HG02938 (cell line): ENCODE measurements at regions not wholly inside any gene's neighbourhood (a gene's known extent, or its start where the extent isn't known, plus 50 kb on each side); places are given as distances from the start of the nearest gene placed in this dataset.
"Not testable (repeated sequence)": the region's sequence is repeated elsewhere in the genome, so short reads cannot be mapped to it uniquely, and the experiment has no call there.

Experiments
- ATAC-seq: cut with Tn5 transposase; IDR thresholded peaks from one replicate; pipeline ENCODE4 v1.9.1; 2021; ENCODE audit warnings: mild to moderate bottlenecking, moderate library complexity; ENCODE audit not compliant: unreplicated experiment

DNA sequence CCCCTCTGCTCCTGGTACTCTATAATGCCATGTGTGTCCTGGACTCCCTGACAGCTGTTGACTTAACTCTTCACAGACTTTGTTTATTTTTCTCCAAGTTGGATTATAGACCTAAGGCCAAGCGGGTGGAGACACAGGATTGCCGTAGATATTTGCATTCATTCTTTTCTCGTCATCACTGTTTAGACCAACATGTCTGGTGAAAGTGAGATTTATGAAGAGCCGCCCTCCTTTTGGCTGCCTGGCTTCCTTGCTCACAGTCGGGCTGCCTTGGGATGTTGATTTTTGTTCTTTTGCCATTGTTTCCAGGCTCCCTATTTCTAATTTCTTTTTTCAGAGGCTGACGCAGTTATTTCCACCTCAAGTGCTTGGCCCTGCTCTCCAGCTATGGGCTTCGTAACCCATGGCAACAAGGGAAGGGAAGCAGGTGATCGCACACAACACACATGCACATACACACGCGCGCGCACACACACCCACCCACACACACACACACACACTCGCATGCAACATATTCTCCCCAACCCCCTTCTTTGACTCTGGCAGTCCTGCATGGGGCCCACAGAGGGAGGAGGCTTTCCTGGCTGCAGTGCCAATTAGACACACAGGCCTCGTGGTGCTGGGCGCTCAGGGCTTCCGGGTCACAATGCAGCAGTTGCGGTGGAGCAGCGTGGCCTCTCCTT lies 296.5 kb downstream of the MTX2 start:
- no peak for ATAC-seq

DNA sequence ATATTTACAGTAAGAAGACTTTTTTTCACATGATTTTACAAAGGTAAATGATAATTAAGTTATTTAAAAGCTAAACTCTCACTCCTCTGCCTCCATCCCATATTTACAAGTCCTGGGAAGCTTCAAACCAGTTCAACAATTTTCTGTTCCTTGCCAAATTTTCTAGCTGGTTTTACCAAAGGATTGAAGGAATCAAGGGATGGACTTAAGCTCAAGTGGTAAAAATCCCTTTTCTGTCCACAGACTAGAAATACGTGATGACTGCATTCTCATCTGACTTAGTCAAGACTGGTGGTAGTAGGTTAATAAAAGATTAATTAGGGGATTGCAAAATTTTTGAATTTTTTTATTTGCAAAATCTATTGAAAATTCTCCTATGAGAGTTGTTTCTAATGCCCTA lies 297.3 kb downstream of the MTX2 start:
- ATAC-seq = no peak

GRCh38 chr2:176566961-176567360 lies 297.7 kb downstream of the MTX2 start:
- ATAC-seq = no peak

GRCh38 chr2:176567361-176567760 lies 298.1 kb downstream of the MTX2 start:
- no peak for ATAC-seq

- no peak for ATAC-seq
These were observed 300.3 kb downstream of the MTX2 start for GRCh38 chr2:176569574-176569973.

DNA sequence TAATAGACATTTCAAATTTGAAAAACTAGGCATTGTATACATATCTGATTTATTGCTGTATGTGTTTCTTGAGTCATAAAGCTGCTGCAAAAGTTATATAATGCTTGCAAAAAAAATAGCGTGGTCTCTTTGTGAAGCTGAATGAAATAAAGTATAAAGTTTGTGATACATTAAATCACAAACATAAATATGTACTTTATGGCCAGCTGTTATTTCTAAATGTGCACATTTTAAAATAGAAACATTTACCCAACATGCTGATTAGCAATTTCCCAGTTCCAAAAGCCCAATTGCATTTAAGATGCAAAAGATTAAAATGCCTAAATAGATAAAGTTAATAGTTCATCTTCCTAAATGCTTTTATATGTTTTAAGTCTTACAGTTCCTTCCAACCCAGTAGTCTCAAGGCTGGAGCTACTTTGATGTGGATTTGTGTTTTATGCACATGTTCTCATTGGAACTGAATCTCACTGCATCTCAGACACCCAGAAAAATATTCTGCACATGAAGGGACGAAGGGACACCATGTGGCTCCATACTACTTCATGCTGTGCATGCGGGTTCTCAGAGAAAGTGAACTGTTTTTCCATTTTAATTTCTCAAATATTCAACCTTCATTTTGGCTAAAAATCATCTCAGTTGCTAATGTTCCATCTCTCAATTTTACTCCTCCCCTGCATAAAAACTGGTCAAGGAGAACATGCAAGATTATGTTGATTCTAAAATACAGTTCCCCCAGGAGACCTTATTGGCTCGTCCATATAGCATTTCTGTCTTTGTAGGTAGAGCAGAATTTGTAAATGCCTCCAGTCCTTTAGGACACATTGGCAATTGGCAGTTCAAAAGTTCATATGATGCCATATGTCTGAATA lies 304.6 kb downstream of the MTX2 start:
- ATAC-seq = no peak

- no peak for ATAC-seq
These were observed 305.4 kb downstream of the MTX2 start for GRCh38 chr2:176574484-176575236.

- no peak for ATAC-seq
These were observed 306.0 kb downstream of the MTX2 start for GRCh38 chr2:176575237-176575744.

DNA sequence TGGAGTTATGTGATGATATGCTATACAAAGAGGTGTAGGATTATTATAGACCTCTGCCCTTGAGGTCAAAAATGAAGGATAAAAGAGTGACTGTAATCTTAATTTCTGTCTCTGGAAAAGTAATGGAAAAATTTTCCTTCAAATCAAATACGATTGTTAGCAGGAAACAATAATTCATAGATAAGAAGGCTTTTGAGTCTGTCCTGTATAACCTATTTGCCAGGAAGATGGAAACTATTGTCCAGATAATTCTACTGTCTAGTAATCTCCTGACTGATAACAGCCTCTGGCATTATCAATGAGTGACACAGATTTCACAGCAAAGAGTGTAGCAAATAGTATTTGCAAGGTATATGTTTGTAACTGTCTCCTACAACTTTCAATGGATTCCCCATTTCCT lies 307.8 kb downstream of the MTX2 start:
- ATAC-seq = no peak

- ATAC-seq = not testable (repeated sequence)
These were observed 309.1 kb downstream of the MTX2 start for GRCh38 chr2:176578292-176578691.

DNA sequence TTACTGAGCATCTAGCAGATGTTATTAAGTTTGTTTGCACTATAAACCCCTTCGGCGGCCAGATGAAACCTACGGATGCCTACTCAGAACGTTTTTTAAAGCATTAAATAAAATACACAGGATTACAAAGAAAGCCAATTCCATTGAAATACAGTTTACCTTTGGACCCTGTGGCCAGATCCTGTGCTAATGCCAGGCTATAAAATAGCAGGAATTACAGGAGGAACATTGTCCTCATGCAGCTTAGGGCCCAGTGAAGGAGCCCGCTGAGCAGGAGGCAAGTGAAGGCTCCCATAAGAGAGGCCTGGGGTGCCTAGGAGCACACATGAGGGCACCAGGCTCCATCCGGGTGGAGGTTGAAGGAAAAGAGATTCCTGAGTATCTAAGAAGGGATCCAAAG lies 310.4 kb downstream of the MTX2 start:
- no peak for ATAC-seq

DNA sequence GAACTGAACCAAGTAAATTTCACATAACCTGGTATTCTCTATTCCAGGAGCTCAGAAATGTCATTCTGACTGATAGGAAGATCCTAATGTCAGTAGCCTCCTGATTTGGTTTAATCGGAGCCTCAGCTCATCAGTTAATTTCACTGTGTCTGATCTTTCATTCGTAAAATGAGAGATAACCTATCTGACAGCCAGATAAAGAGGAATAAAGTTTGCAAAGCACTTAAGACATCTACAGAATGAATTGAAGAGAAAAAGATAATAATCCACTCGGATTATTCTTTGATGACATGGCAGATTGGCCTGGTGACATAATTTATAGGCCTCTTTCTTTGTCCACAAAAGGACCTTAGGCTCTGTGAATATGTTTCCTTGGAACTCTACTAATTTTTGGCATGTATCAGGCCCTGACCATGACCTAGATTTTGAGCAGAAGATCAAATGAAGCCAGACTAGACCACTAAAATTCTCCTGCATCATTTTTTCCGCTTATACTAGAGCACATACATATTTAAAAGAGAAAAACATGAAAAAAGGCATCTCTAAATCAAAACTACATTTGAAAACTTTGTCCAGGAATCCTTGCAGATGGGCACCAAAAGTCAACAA lies 312.4 kb downstream of the MTX2 start:
- ATAC-seq = no peak

- no peak for ATAC-seq
These were observed 312.9 kb downstream of the MTX2 start for GRCh38 chr2:176582176-176582575.

DNA sequence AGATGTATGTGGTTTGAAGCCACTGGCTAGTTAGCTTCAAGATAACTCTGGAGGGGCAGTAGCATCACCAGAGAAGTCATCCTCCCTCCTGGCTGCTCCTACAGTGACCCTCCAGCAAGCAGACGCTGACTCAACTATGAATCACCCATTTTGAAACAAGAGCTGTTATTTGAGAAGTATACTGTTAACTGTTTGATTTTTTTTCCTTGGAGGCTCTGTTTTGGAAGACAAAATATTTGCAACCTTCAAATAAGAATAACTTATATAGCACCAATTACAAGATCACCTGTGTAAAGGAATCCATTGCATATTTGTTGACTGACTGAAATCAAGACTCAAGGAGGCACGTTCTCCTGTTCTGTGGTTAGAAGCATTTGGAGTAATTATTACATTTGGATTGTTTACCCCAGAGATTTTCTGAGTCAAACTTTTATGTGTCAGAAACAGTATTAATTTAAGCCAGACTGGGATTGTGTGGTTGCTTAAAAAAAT lies 313.8 kb downstream of the MTX2 start:
- ATAC-seq = no peak

GRCh38 chr2:176583607-176584006 lies 314.4 kb downstream of the MTX2 start:
- ATAC-seq = no peak

GRCh38 chr2:176584333-176584732 lies 315.1 kb downstream of the MTX2 start:
- no peak for ATAC-seq

- ATAC-seq = no peak
These were observed 316.0 kb downstream of the MTX2 start for GRCh38 chr2:176585291-176585690.

GRCh38 chr2:176585791-176586190 lies 316.5 kb downstream of the MTX2 start:
- ATAC-seq = no peak

- ATAC-seq = no peak
These were observed 320.0 kb downstream of the MTX2 start for GRCh38 chr2:176589287-176589686.

DNA sequence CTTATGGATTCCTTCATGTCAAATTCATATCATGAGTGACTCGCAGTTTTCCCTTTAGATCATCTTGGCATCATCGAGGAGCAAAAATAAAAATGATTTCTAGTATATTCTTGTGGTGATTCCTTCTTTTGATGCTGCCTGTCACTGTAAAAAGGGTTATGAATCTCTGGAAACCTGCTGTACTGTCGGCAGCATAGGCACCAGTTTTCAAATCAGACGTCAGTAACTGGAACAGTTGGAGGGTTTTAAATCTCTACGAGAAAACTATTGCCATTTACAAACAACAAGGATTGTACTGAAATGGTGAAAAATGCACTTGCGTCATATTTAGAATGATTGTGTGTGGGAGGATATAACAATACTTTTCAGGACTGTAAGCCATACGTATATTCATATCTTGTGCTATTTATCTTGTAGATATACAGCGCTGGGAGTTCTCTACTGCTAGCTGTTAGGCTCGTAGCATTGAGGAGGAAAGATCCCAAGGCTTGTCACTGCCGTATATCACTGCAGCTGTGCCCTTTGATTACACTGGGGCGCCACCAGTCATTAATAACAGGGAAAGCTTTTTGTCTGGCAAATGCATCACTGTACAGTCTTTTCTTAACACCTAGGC lies 320.7 kb downstream of the MTX2 start:
- no peak for ATAC-seq
